Neural progenitor cell (in vitro differentiated cells): ENCODE measurements at regions not wholly inside any gene's neighbourhood (a gene's known extent, or its start where the extent isn't known, plus 50 kb on each side); places are given as distances from the start of the nearest gene placed in this dataset.

Source experiments
- DNase-seq: peaks from one replicate; pipeline ENCODE4 v3.0.0-alpha.2; 2016; ENCODE audit warnings: low spot score
- H2AFZ ChIP-seq: fragments of 200-600 bp; sonication (generic); replicated peaks from 2 replicates; pipeline ENCODE4 v1.6.1; 2016; ENCODE audit warnings: antibody characterized with exemption
- H3F3A ChIP-seq: fragments of 200-600 bp; sonication (generic); 2 replicates; pipeline ENCODE4 v1.6.1; 2016; ENCODE audit warnings: antibody characterized with exemption, low read depth
- H3K27ac ChIP-seq: fragments of 200-600 bp; sonication (generic); 2 replicates; pipeline ENCODE4 v1.5.1; 2016; ENCODE audit warnings: mild to moderate bottlenecking
- H3K27me3 ChIP-seq: fragments of 200-600 bp; sonication (generic); 2 replicates; pipeline ENCODE4 v1.6.1; 2016; ENCODE audit warnings: mild to moderate bottlenecking, moderate library complexity
- H3K36me3 ChIP-seq: fragments of 200-600 bp; sonication (generic); 2 replicates; pipeline ENCODE4 v1.5.1; 2016
- H3K4me1 ChIP-seq: fragments of 200-600 bp; sonication (generic); 2 replicates; pipeline ENCODE4 v1.6.1; 2016; ENCODE audit warnings: mixed run types
- H3K4me2 ChIP-seq: fragments of 200-600 bp; sonication (generic); 2 replicates; pipeline ENCODE4 v1.6.1; 2016
- H3K4me3 ChIP-seq: fragments of 200-600 bp; sonication (generic); 2 replicates; pipeline ENCODE4 v1.5.1; 2016
- H3K79me2 ChIP-seq: fragments of 200-600 bp; sonication (generic); 2 replicates; pipeline ENCODE4 v1.6.1; 2016; ENCODE audit warnings: low read depth
- H3K9ac ChIP-seq: fragments of 200-600 bp; sonication (generic); 2 replicates; pipeline ENCODE4 v1.6.1; 2016
- H3K9me3 ChIP-seq: fragments of 200-600 bp; sonication (generic); 2 replicates; pipeline ENCODE4 v1.5.1; 2016; ENCODE audit warnings: low read depth
- H4K20me1 ChIP-seq: fragments of 200-600 bp; sonication (generic); 2 replicates; pipeline ENCODE4 v1.6.1; 2016; ENCODE audit warnings: low read depth
- H3K27ac Mint-ChIP-seq: 3 replicates; pipeline ENCODE4 v1.8.0; 2021; ENCODE audit warnings: mixed read lengths
- H3K27me3 Mint-ChIP-seq: 2 replicates; pipeline ENCODE4 v1.8.0; 2022; ENCODE audit warnings: low read depth, mild to moderate bottlenecking, inconsistent platforms, moderate library complexity, mixed read lengths; ENCODE audit not compliant: insufficient read depth
- H3K36me3 Mint-ChIP-seq: 3 replicates; pipeline ENCODE4 v1.8.0; 2021; ENCODE audit warnings: mixed read lengths
- H3K4me1 Mint-ChIP-seq: 3 replicates; pipeline ENCODE4 v1.8.0; 2021; ENCODE audit warnings: mixed read lengths
- H3K4me3 Mint-ChIP-seq: 3 replicates; pipeline ENCODE4 v1.8.0; 2021; ENCODE audit warnings: mild to moderate bottlenecking, moderate library complexity, mixed read lengths
- H3K9me3 Mint-ChIP-seq: 3 replicates; pipeline ENCODE4 v1.8.0; 2020; ENCODE audit warnings: mixed read lengths
- CTCF ChIP-seq: fragments of 200-600 bp; sonication (generic); IDR thresholded peaks from 2 replicates; pipeline ENCODE4 v1.5.1; 2017; ENCODE audit warnings: antibody characterized with exemption, mild to moderate bottlenecking
- EZH2 ChIP-seq: fragments of 200-600 bp; sonication (generic); IDR thresholded peaks from 2 replicates; pipeline ENCODE4 v1.6.1; 2017; ENCODE audit warnings: antibody characterized with exemption, mild to moderate bottlenecking, moderate library complexity
- EZH2phosphoT487 ChIP-seq: fragments of 200-600 bp; sonication (generic); IDR thresholded peaks from 2 replicates; pipeline ENCODE4 v1.6.1; 2017; ENCODE audit warnings: antibody characterized with exemption

DNA sequence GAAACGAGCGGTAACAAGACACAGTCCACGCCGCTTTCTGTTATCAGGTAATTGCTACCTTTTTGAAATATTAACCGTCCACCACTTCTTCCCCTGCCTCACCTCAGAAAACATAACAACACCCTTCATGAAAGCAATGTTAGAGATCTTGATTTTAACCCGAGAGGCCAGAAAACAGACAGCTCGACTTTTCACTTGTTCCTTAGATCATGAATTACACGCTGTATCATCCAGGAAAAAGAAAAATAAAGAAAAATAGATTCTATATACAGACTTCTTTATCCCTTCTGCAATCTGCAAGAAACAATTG, 957.1 kb upstream of the SOX9 start:
- Mint-ChIP-seq H3K9me3 (peaks cover 2% of the 10 kb centered on the region), H3K27ac (no peak overlapping the region), H3K4me3 (no peak overlapping the region), H3K4me1 (peaks cover 7% of the 10 kb centered on the region), H3K36me3 (no peaks in the 10 kb centered on the region), H3K27me3 (peaks cover 3% of the 10 kb centered on the region)
- H3K9me3 ChIP-seq, result no peaks in the 10 kb centered on the region
- no peaks in the 10 kb centered on the region for H4K20me1 ChIP-seq
- H3K4me3 ChIP-seq, result no peak overlapping the region
- H3K4me1 ChIP-seq, result no peaks in the 10 kb centered on the region
- H3K4me2 ChIP-seq, result no peak overlapping the region
- H3K27ac ChIP-seq, result no peak overlapping the region
- TF ChIP-seq EZH2phosphoT487, result no peak
- no peak for TF ChIP-seq CTCF
- TF ChIP-seq EZH2, result no peak
- H3K27me3 ChIP-seq, result no peaks in the 10 kb centered on the region
- no peaks in the 10 kb centered on the region for H3K36me3 ChIP-seq
- H3K79me2 ChIP-seq, result no peaks in the 10 kb centered on the region
- no peak overlapping the region for H3K9ac ChIP-seq
- no peak overlapping the region for H2AFZ ChIP-seq
- H3F3A ChIP-seq, result no peaks in the 10 kb centered on the region
- DNase-seq, result no peak

- H3K9ac ChIP-seq, result no peak overlapping the region
- no peaks in the 10 kb centered on the region for H3K79me2 ChIP-seq
- Mint-ChIP-seq H3K27ac (no peak overlapping the region), H3K4me3 (no peak overlapping the region), H3K4me1 (peaks cover 7% of the 10 kb centered on the region), H3K36me3 (no peaks in the 10 kb centered on the region), H3K27me3 (peaks cover 5% of the 10 kb centered on the region), H3K9me3 (peaks cover 2% of the 10 kb centered on the region)
- H3K27me3 ChIP-seq, result no peaks in the 10 kb centered on the region
- H2AFZ ChIP-seq, result no peak overlapping the region
- TF ChIP-seq CTCF, result no peak
- no peak for TF ChIP-seq EZH2
- no peak for TF ChIP-seq EZH2phosphoT487
- DNase-seq, result no peak
- H3F3A ChIP-seq, result no peaks in the 10 kb centered on the region
- H4K20me1 ChIP-seq, result no peaks in the 10 kb centered on the region
- no peaks in the 10 kb centered on the region for H3K36me3 ChIP-seq
- H3K9me3 ChIP-seq, result no peaks in the 10 kb centered on the region
- no peak overlapping the region for H3K4me3 ChIP-seq
- H3K27ac ChIP-seq, result no peak overlapping the region
- no peaks in the 10 kb centered on the region for H3K4me1 ChIP-seq
- no peak overlapping the region for H3K4me2 ChIP-seq
Observed at GRCh38 chr17:71164561-71164960, 956.3 kb upstream of the SOX9 start.

- Histone ChIP-seq H2AFZ (no peak overlapping the region), H3K9me3 (no peaks in the 10 kb centered on the region), H3K27me3 (no peaks in the 10 kb centered on the region), H4K20me1 (no peaks in the 10 kb centered on the region), H3K27ac (no peak overlapping the region), H3K79me2 (no peaks in the 10 kb centered on the region), H3K4me2 (no peak overlapping the region), H3K4me3 (no peak overlapping the region), H3K4me1 (no peaks in the 10 kb centered on the region), H3K36me3 (no peaks in the 10 kb centered on the region), H3F3A (no peaks in the 10 kb centered on the region), H3K9ac (no peak overlapping the region)
- H3K4me1 Mint-ChIP-seq, result peaks cover 7% of the 10 kb centered on the region
- H3K4me3 Mint-ChIP-seq, result no peak overlapping the region
- TF ChIP-seq EZH2 (no peak), EZH2phosphoT487 (no peak), CTCF (no peak)
- DNase-seq, result no peak
- no peaks in the 10 kb centered on the region for H3K36me3 Mint-ChIP-seq
- peaks cover 2% of the 10 kb centered on the region for H3K9me3 Mint-ChIP-seq
- no peak overlapping the region for H3K27ac Mint-ChIP-seq
- H3K27me3 Mint-ChIP-seq, result peaks cover 5% of the 10 kb centered on the region
Observed at GRCh38 chr17:71166311-71166710, 954.5 kb upstream of the SOX9 start.
